WTC11 (cell line): ENCODE measurements at regions not wholly inside any gene's neighbourhood (a gene's known extent, or its start where the extent isn't known, plus 50 kb on each side); places are given as distances from the start of the nearest gene placed in this dataset.

Source experiments
- MXD4 ChIP-seq: fragments of 250-450 bp; sonication (Bioruptor Pico); IDR thresholded peaks from 2 replicates; pipeline ENCODE4 v1.8.0; 2021; ENCODE audit warnings: mild to moderate bottlenecking, moderate library complexity, borderline replicate concordance
- TEAD4 ChIP-seq: sonication (generic); formaldehyde crosslinking; IDR thresholded peaks from 2 replicates; pipeline ENCODE4 v1.8.0; 2022; ENCODE audit warnings: mild to moderate bottlenecking, missing genetic modification reagents
- TF ChIP-seq, protein P1 (sequence below): fragments of 200-600 bp; IDR thresholded peaks from 2 replicates; pipeline ENCODE4 v1.8.0; 2022; ENCODE audit warnings: antibody characterized with exemption

DNA sequence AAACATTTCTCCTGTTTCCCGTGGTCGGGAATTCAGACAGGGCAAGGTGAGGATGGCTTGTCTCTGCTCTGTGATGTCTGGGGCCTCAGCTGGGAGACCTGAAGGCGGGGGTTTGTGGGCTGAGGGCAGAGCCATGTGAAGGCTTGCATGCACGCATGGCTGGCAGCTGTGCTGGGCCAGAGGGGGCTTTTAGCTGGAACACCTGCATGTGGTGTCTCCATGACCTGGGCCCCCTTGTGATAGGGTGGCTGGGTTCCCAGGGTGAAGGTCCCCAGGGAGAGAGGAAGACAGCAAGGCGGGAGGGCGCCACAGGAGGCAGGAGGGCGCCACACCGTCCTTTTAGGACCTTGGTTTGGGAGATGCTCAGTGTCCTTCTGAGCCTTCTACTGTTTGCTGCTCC, 101.6 kb upstream of the PRR23E start:
- TF ChIP-seq, protein P1, sequence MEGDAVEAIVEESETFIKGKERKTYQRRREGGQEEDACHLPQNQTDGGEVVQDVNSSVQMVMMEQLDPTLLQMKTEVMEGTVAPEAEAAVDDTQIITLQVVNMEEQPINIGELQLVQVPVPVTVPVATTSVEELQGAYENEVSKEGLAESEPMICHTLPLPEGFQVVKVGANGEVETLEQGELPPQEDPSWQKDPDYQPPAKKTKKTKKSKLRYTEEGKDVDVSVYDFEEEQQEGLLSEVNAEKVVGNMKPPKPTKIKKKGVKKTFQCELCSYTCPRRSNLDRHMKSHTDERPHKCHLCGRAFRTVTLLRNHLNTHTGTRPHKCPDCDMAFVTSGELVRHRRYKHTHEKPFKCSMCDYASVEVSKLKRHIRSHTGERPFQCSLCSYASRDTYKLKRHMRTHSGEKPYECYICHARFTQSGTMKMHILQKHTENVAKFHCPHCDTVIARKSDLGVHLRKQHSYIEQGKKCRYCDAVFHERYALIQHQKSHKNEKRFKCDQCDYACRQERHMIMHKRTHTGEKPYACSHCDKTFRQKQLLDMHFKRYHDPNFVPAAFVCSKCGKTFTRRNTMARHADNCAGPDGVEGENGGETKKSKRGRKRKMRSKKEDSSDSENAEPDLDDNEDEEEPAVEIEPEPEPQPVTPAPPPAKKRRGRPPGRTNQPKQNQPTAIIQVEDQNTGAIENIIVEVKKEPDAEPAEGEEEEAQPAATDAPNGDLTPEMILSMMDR, result no peak
- TF ChIP-seq MXD4 (no peak), TEAD4 (no peak)
